NCI-H2196 treated with DMSO at 0.1 percent for 48 hours (cell line): ENCODE measurements at regions not wholly inside any gene's neighbourhood (a gene's known extent, or its start where the extent isn't known, plus 50 kb on each side); places are given as distances from the start of the nearest gene placed in this dataset.
"Not testable (repeated sequence)": the region's sequence is repeated elsewhere in the genome, so short reads cannot be mapped to it uniquely, and the experiment has no call there.

Source experiments
- DNase-seq: peaks from one replicate; lab custom pipeline; 2025; ENCODE audit not compliant: unreplicated experiment; lab: John Stamatoyannopoulos, UW

- DNase-seq: no peak
Observed at GRCh38 chr12:60644076-60644475, 1048.2 kb downstream of the SLC16A7 start.

GRCh38 chr12:60666895-60667294 lies 1071.1 kb downstream of the SLC16A7 start:
- DNase-seq: no peak

GRCh38 chr12:60672949-60673348 lies 1077.1 kb downstream of the SLC16A7 start:
- DNase-seq: no peak

DNA sequence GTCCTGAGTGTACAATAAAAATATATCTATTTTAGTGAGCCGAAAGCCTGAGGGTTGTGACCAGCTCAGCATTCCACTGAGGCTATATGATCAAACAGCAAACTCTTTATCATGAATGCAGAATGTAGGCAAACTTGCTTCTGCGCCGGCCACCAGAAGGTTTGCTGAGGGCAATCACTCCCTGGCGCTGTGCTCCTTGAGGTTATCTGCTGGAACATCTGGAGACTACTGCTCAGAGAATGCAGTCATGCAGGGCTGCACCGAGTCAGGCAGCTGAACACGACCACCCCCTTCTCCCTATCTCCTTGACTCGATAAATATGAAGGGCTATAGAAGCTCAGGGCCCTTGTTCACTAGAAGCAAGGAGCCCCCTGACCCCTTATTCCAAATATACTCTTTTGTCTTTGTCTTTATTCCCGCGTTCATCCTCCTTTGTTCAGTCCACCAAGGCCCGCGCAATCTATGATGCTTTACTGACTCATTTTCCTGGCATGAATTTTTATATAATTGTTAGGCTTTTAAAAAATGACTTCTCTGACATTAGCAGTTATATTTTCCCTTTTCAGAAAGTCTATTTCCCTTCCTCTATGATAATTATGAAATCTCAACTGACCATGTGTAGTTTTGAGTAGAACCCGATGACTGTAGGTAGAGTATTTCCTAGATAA lies 1089.3 kb downstream of the SLC16A7 start:
- no peak for DNase-seq

GRCh38 chr12:60689137-60689536 lies 1093.3 kb downstream of the SLC16A7 start:
- no peak for DNase-seq

DNA sequence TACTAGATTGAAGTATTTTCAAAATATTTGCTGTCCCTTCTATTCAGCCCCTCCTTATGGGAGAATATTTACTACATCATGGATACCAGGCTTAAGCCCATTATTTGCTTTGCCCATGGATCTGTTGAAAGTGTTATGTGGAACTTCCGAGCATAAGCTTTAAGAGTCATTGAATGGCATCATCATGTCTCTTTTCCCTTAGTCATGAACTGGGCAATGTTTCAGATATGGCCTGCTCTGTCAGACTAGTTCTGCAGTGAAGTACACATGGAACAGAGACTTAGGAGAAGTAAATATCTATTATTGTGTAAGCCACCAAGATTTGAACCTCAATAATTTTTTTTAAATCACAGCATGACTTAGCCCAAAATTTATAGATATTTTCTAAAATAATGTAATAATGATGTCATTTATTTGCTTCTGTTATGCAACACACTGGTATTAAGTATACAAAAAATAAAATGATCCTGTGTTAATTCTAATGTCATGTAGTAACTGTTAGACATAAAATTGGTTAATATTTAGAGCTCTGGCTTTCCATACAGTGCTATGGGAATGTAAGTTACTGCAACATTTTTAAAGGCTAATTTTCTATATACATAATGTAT lies 1097.3 kb downstream of the SLC16A7 start:
- DNase-seq: no peak

GRCh38 chr12:60704171-60704914 lies 1108.5 kb downstream of the SLC16A7 start:
- no peak for DNase-seq

DNA sequence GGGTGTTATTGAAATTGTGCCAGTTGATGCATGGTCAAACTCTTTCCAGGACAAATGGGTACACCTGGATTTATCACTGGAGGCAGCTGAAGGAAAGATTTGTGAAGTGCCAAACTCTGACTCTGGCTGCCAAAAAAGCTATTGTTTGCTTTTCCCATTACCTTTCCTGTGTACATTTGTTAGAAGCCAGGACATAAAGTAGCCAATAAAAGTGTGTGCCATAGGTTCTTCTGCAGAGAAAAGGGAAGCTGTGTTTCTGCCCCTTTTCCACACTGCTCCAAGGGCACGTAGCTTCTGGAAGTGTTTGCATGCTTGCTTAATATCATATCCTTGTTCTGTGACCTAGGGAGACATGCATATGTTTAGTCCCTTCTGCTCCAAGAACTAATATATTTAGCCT lies 1114.4 kb downstream of the SLC16A7 start:
- no peak for DNase-seq

DNA sequence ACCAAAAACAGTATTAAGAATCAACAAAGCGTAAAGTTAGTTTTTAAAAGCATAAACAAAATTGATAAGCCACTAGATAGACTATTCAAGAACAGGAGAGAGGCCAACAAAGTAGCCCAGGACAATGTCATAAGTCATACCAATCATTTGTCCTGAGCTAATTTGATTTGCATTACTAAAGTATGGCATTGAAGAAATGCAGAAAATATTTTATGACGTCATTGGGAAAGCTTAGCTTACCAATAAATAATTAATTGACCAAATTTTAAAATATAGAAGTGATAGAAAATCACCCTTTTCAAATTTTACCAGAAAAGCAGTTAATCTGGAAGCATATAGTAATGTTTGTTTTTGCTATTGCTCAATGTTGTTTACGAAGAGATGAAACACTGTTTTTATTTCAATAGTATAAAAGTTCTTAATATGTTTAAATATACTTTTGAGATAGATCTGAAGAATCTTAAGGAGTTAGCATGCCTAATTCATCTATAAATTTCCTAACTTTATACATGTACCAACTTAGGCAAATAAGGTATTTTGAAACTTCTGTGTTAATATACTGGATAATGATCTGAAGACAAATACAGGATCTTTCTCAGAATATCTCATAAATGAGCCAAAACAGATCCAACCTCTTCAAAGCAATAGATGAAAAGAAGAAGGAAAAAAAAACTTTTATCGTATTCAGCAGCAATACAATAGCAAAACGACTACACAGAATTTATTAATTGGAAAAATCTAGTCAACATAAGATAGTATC lies 1118.5 kb downstream of the SLC16A7 start:
- no peak for DNase-seq

- no peak for DNase-seq
Observed at GRCh38 chr12:60724475-60724874, 1128.6 kb downstream of the SLC16A7 start.

GRCh38 chr12:60724984-60725383 lies 1129.2 kb downstream of the SLC16A7 start:
- no peak for DNase-seq

GRCh38 chr12:60752589-60752988 lies 1156.8 kb downstream of the SLC16A7 start:
- DNase-seq: no peak

DNA sequence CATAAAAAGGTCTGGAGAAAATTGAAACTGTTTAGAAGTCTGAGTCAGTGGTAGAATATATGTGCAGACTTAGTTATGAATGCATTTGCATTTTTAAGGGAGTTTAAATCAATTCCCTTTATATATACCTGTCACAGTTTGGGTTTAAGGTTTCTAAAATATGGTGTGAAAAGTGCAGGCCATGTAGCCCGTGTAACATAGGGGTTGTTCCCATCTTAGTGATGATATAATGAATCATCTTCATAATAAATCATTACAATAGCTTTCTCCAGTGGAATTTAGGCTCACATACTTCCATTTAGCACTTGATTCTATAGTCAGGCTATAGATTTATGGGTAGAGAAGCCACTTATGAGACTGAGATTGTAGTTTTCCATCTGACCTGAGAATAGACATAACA lies 1162.4 kb downstream of the SLC16A7 start:
- DNase-seq: no peak

- DNase-seq: no peak
Observed at GRCh38 chr12:60760965-60761364, 1165.1 kb downstream of the SLC16A7 start.

DNA sequence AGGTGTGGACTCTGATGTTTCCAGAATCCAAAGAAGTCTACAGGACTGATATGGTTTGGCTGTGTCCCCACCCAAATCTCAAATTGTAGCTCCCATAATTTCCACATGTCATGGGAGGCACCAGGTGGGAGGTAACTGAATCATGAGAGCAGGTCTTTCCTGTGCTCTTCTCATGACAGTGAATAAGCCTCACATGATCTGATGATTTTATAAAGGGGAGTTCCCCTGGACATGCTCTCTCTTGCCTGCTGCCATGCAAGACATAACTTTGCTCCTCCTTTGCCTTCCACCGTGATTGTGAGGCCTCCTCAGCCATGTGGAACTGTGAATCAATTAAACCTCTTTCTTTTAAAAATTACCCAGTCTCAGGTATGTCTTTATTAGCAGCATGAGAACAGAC lies 1205.3 kb downstream of the SLC16A7 start:
- DNase-seq: not testable (repeated sequence)

GRCh38 chr12:60803147-60803546 lies 1207.3 kb downstream of the SLC16A7 start:
- no peak for DNase-seq

- no peak for DNase-seq
Observed at GRCh38 chr12:60805364-60805763, 1209.5 kb downstream of the SLC16A7 start.

DNA sequence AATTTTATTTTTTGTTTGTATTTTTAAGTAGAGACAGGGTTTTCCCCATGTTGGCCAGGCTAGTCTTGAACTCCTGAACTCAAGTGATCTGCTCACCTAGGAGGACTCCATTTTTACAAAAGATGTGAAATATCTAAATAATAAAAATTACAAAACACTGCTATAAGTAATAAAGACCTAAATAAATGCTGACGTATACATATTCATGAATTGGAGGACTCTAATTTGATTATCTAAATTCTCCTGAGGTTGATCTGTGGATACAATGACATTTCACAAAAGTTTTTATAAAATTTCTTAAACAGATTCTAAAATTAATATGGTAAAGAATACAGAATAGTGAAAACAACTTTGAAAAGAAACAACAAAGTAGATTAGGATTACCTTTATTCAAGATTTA lies 1224.0 kb downstream of the SLC16A7 start:
- DNase-seq: no peak

DNA sequence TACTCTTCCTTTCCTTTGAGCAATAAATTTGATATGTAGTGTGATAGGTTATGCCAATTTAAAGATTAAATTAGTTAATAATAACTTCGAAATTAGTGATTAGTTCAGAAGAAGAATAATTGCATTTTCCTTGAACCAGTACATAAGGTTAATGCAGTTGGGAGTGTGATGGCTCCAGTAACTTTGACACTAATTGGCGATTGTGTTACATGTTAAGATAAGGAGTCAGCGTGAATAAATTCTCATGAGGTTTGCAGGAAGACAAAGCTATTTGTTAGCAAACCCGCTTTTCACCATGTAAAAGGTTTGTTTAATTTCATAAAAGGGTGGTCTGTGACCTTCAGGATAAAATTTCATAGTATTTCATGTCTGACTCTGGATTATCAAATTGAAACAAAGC lies 1226.8 kb downstream of the SLC16A7 start:
- no peak for DNase-seq

DNA sequence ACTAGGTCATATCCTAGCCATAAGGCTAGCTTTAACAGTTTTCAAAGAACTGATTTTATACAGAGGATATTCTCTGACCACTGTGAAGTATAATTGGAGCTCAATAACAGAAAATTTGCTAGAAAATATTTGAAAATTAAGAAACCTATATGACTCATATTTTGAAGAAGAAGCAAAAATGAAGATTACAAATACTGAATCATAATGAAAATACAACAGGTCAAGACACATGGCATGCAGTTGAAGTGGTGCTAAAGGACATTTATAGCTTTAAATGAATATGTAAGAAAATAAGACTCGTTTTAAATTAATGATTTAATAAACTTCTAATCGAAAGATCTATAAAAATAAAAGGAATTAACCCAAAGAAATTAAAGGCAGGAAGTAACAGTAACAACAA lies 1234.6 kb downstream of the SLC16A7 start:
- DNase-seq: no peak

- no peak for DNase-seq
Observed at GRCh38 chr12:60832290-60832689, 1236.5 kb downstream of the SLC16A7 start.

DNA sequence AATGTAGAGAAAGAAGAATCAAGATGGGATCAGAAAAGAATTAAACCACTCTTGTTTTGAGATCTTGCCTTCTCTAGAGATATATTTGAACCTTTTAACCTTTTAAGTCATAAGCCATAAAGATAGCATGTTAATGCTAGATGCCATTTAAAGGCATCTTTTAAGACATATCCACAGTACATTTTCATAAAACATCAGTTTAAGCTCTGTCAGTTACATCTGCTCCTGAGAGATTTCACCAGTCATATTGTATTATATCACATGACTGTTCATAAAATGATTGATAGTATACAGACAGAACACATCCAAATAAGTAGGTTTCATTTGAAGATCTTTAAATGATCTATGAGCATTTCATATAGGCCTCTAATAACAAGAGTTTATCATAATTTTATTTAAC lies 1238.5 kb downstream of the SLC16A7 start:
- DNase-seq: no peak
